Body of pancreas (tissue), 4 donors: ENCODE measurements at regions not wholly inside any gene's neighbourhood (a gene's known extent, or its start where the extent isn't known, plus 50 kb on each side); places are given as distances from the start of the nearest gene placed in this dataset.

Experiments used
- CTCF ChIP-seq, 7 experiments: fragments of 450-650 bp in 4 of 7; fragments of 200-600 bp in 3 of 7; sonication (generic) in 3 of 7; IDR thresholded peaks; one replicate each; pipeline ENCODE4 v1.5.1; 2016 to 2019; ENCODE audit warnings: antibody characterized with exemption in 7 of 7
- POLR2A ChIP-seq, 3 donors: fragments of 450-650 bp; IDR thresholded peaks; one replicate each; pipeline ENCODE4 v1.6.1; 2016; ENCODE audit warnings: antibody characterized with exemption in 3 of 3, mild to moderate bottlenecking in 2 of 3

GRCh38 chr1:30460661-30461060 lies 262.7 kb downstream of the MATN1 start:
- TF ChIP-seq CTCF (IDR thresholded peaks at IDR 0.05) (no peak), POLR2A (IDR thresholded peaks at IDR 0.05) (no peak)
